A549 (cell line): ENCODE measurements at regions not wholly inside any gene's neighbourhood (a gene's known extent, or its start where the extent isn't known, plus 50 kb on each side); places are given as distances from the start of the nearest gene placed in this dataset.

Experiments used
- ATAC-seq, 2 experiments: fragments of 200-7000 bp in 1 of 2; fragments of >200 bp in 1 of 2; cut with Nextera tagmentation in 1 of 2; cut with Tn5 transposase in 1 of 2; 3 replicates each; pipeline versions ENCODE4 v1.8.0 to v1.9.1; 2018 to 2020; ENCODE audit warnings: mild to moderate bottlenecking in 1 of 2, moderate library complexity in 1 of 2
- CTCF ChIA-PET: fragments of 300-600 bp; sonication (Branson Sonifier 250); formaldehyde crosslinking; extraction: SDS; loops from one replicate; lab custom pipeline; 2021; ENCODE audit warnings: antibody characterized with exemption, inconsistent platforms; lab: Yijun Ruan, JAX
- POLR2A ChIA-PET: fragments of 350-600 bp; formaldehyde crosslinking; extraction: SDS; loops from one replicate; lab custom pipeline; 2021; ENCODE audit warnings: antibody characterized with exemption, inconsistent platforms; lab: Yijun Ruan, JAX
- DNase-seq, 2 experiments: peaks; one replicate each; pipeline versions ENCODE4 v3.0.0 to v3.0.0-alpha.2; 2011 to 2016; ENCODE audit warnings: low read depth in 1 of 2, low spot score in 1 of 2
- FAIRE-seq: peaks from 2 replicates; lab custom pipeline; 2011; peaks lifted over from hg19 to GRCh38; lab: Jason Lieb, UNC
- H3K27ac ChIP-seq, 2 experiments: fragments of >200 bp; sonication (Bioruptor Twin); formaldehyde crosslinking; 3 replicates each; pipeline ENCODE4 v1.5.1; 2016 to 2017
- H3K4me1 ChIP-seq: fragments of >200 bp; sonication (Bioruptor Twin); formaldehyde crosslinking; 3 replicates; pipeline ENCODE4 v1.6.1; 2016
- H3K4me2 ChIP-seq: fragments of >200 bp; sonication (Bioruptor Twin); formaldehyde crosslinking; 3 replicates; pipeline ENCODE4 v1.6.1; 2016
- H3K4me3 ChIP-seq: fragments of >200 bp; sonication (Bioruptor Twin); formaldehyde crosslinking; 3 replicates; pipeline ENCODE4 v1.5.1; 2016
- H3K9me3 ChIP-seq: fragments of >200 bp; sonication (Bioruptor Twin); formaldehyde crosslinking; 3 replicates; pipeline ENCODE4 v1.6.1; 2016
- BHLHE40 ChIP-seq: IDR thresholded peaks from 2 replicates; pipeline ENCODE4 v1.6.1; 2012; ENCODE audit warnings: low read depth, low read length, inconsistent platforms
- CBX8 ChIP-seq: fragments of 200-600 bp; sonication (generic); IDR thresholded peaks from 2 replicates; pipeline ENCODE4 v1.6.1; 2016
- CEBPB ChIP-seq, 2 experiments: fragments of >200 bp in 1 of 2; sonication (Bioruptor Twin) in 1 of 2; formaldehyde crosslinking in 1 of 2; IDR thresholded peaks; 2 replicates each; pipeline ENCODE4 v1.6.1; 2012 to 2016
- EHF ChIP-seq: fragments of 250-450 bp; sonication (Bioruptor Pico); IDR thresholded peaks from 2 replicates; pipeline ENCODE4 v1.5.0; 2020; ENCODE audit warnings: mild to moderate bottlenecking
- EP300 ChIP-seq, 2 experiments: fragments of >200 bp; sonication (Bioruptor Twin); formaldehyde crosslinking; IDR thresholded peaks; 2 replicates in 1 of 2; 3 replicates in 1 of 2; pipeline ENCODE4 v1.6.1; 2016 to 2017
- ESRRA ChIP-seq: fragments of 150-350 bp; IDR thresholded peaks from 2 replicates; pipeline ENCODE4 v1.6.1; 2014; ENCODE audit warnings: mild to moderate bottlenecking, low read length, borderline replicate concordance
- FOSB ChIP-seq: fragments of 250-450 bp; sonication (Bioruptor Pico); IDR thresholded peaks from 2 replicates; pipeline ENCODE4 v1.5.0; 2020; ENCODE audit warnings: mild to moderate bottlenecking, moderate library complexity
- FOSL2 ChIP-seq, 2 experiments: fragments of 450-650 bp in 1 of 2; fragments of >200 bp in 1 of 2; sonication (Bioruptor Twin) in 1 of 2; formaldehyde crosslinking; IDR thresholded peaks; 2 replicates each; pipeline versions ENCODE4 v1.5.0 to v1.6.1; 2016 to 2020; ENCODE audit warnings: mild to moderate bottlenecking in 1 of 2, moderate library complexity in 1 of 2
- FOXS1 ChIP-seq: fragments of 250-450 bp; sonication (Bioruptor Pico); IDR thresholded peaks from 2 replicates; pipeline ENCODE4 v1.5.0; 2020; ENCODE audit warnings: mild to moderate bottlenecking, moderate library complexity
- HDAC2 ChIP-seq: fragments of 200-600 bp; sonication (generic); IDR thresholded peaks from 2 replicates; pipeline ENCODE4 v1.6.1; 2016
- JUNB ChIP-seq: fragments of >200 bp; sonication (Bioruptor Twin); formaldehyde crosslinking; IDR thresholded peaks from 2 replicates; pipeline ENCODE4 v1.6.1; 2016
- NFE2L2 ChIP-seq: fragments of 150-350 bp; conservative IDR thresholded peaks from 2 replicates; pipeline ENCODE4 v1.6.1; 2014; ENCODE audit warnings: low read length
- NPAS2 ChIP-seq: fragments of 250-450 bp; sonication (Bioruptor Pico); IDR thresholded peaks from 2 replicates; pipeline ENCODE4 v1.8.0; 2022; ENCODE audit warnings: mild to moderate bottlenecking, moderate library complexity, borderline replicate concordance
- NR3C1 ChIP-seq: fragments of >200 bp; sonication (Bioruptor Twin); formaldehyde crosslinking; IDR thresholded peaks from 3 replicates; pipeline ENCODE4 v1.6.1; 2017
- PHF8 ChIP-seq: fragments of 200-600 bp; sonication (generic); IDR thresholded peaks from 2 replicates; pipeline ENCODE4 v1.6.1; 2016; ENCODE audit warnings: low read depth, mild to moderate bottlenecking, antibody characterized with exemption, moderate library complexity, borderline replicate concordance
- RAD21 ChIP-seq, 2 experiments: fragments of >200 bp in 1 of 2; sonication (Bioruptor Twin) in 1 of 2; formaldehyde crosslinking in 1 of 2; IDR thresholded peaks in 1 of 2; conservative IDR thresholded peaks in 1 of 2; 2 replicates in 1 of 2; 3 replicates in 1 of 2; pipeline ENCODE4 v1.6.1; 2012 to 2018; ENCODE audit warnings: inconsistent platforms in 1 of 2
- RARB ChIP-seq: fragments of 250-450 bp; sonication (Bioruptor Pico); IDR thresholded peaks from 2 replicates; pipeline ENCODE4 v1.8.0; 2021; ENCODE audit warnings: mild to moderate bottlenecking, moderate library complexity
- RFX5 ChIP-seq: fragments of 450-650 bp; IDR thresholded peaks from 2 replicates; pipeline ENCODE4 v1.7.1; 2014; ENCODE audit warnings: antibody characterized with exemption, mild to moderate bottlenecking, moderate library complexity
- RNF2 ChIP-seq: fragments of 200-600 bp; sonication (generic); IDR thresholded peaks from 2 replicates; pipeline ENCODE4 v1.6.1; 2016; ENCODE audit warnings: low read depth, mild to moderate bottlenecking, antibody characterized with exemption, moderate library complexity, borderline replicate concordance
- SREBF2 ChIP-seq: fragments of 450-650 bp; IDR thresholded peaks from 2 replicates; pipeline ENCODE4 v1.6.1; 2014; ENCODE audit warnings: mild to moderate bottlenecking, moderate library complexity
- TFCP2L1 ChIP-seq: fragments of 250-450 bp; sonication (Bioruptor Pico); IDR thresholded peaks from 2 replicates; pipeline ENCODE4 v1.5.0; 2021; ENCODE audit warnings: mild to moderate bottlenecking
- ZSCAN20 ChIP-seq: fragments of 250-450 bp; sonication (Bioruptor Pico); IDR thresholded peaks from 2 replicates; pipeline ENCODE4 v1.8.0; 2022; ENCODE audit warnings: mild to moderate bottlenecking, moderate library complexity
- WGBS: methylation state at CpG from one replicate; pipeline ENCODE4 v1.1.6; 2017; ENCODE audit errors: missing lambda C conversion rate; 5-methylcytosine and 5-hydroxymethylcytosine counted together
- TF ChIP-seq, protein P1 (sequence below): fragments of >200 bp; sonication (Bioruptor Twin); formaldehyde crosslinking; IDR thresholded peaks from 3 replicates; pipeline ENCODE4 v1.5.1; 2016
- TF ChIP-seq, protein P2 (sequence below): fragments of 450-650 bp; IDR thresholded peaks from 2 replicates; pipeline ENCODE4 v1.6.1; 2014; ENCODE audit warnings: antibody characterized with exemption
- TF ChIP-seq, protein P3 (sequence below): fragments of 200-600 bp; sonication (generic); IDR thresholded peaks from 2 replicates; pipeline ENCODE4 v1.6.1; 2016; ENCODE audit warnings: antibody characterized with exemption, mild to moderate bottlenecking, moderate library complexity
- TF ChIP-seq, protein P4 (sequence below): IDR thresholded peaks from 2 replicates; pipeline ENCODE4 v1.6.1; 2012
- TF ChIP-seq, protein P5 (sequence below): fragments of 150-350 bp; IDR thresholded peaks from 2 replicates; pipeline ENCODE4 v1.6.1; 2014; ENCODE audit warnings: low read depth, mild to moderate bottlenecking, low read length
- TF ChIP-seq, protein P6 (sequence below): fragments of >200 bp; sonication (Bioruptor Twin); formaldehyde crosslinking; IDR thresholded peaks from 3 replicates; pipeline ENCODE4 v1.6.1; 2016

DNA sequence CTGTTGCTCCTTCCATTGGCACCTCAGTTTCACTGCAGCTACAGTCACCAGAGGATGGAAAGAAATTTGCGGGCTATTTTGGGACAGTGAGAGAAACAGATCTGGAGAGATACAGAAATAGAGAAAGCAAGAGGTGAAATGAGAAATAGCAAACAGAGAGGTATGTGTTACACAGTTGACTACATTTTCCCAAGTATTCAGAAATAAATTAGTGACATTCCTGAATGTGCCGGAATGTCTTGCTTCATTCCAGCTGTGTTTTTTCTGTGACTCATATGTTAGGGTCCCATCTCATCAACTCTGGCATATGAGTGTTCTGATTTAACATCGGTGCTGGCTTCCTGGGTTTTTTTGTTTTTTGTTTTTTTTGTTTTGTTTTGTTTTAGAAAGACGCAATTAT lies 63.8 kb upstream of the ZNF462 start:
- ChIA-PET CTCF (interaction anchor here (0.7 kb wide), 1 partner anchor 98 kb away, joined by 3 read pairs; no protein-coding TSS in a partner anchor), POLR2A (no interaction called here)
- Histone ChIP-seq H3K9me3 (peaks cover 9% of the 10 kb centered on the region; the same call in 2 of the 3 replicates), H3K4me2 (0 out of 3 replicates have a peak overlapping the region, but pooled peaks have one; percentile 21), H3K4me1 (peaks cover 10% of the 10 kb centered on the region; the same call in 1 of the 3 replicates), H3K4me3 (no peak overlapping the region), H3K27ac (no peak overlapping the region)
- 30% methylated on average over 4 of the region's 4 CpGs for WGBS
- peak in 1 of 2 experiments; percentile 3 for DNase-seq
- ATAC-seq = no peak
- FAIRE-seq = no peak
- TF ChIP-seq FOSL2 (IDR thresholded peaks at IDR 0.05) (no peak), FOSL2 (CRISPR knock-in tag; IDR thresholded peaks at IDR 0.05) (peak; percentile 55; the same call in 1 of the 2 replicates), ESRRA (no peak), PHF8 (no peak), NFE2L2 (no peak), CEBPB (IDR thresholded peaks at IDR 0.05) (0 out of 4 replicates have a peak, but pooled peaks of 1 of the 2 experiments have one; percentile 26), NPAS2 (no peak), CBX8 (no peak), RNF2 (no peak), FOXS1 (CRISPR knock-in tag) (0 out of 2 replicates have a peak, but pooled peaks have one; percentile 54), FOSB (CRISPR knock-in tag) (no peak)
- TF ChIP-seq, protein P1, sequence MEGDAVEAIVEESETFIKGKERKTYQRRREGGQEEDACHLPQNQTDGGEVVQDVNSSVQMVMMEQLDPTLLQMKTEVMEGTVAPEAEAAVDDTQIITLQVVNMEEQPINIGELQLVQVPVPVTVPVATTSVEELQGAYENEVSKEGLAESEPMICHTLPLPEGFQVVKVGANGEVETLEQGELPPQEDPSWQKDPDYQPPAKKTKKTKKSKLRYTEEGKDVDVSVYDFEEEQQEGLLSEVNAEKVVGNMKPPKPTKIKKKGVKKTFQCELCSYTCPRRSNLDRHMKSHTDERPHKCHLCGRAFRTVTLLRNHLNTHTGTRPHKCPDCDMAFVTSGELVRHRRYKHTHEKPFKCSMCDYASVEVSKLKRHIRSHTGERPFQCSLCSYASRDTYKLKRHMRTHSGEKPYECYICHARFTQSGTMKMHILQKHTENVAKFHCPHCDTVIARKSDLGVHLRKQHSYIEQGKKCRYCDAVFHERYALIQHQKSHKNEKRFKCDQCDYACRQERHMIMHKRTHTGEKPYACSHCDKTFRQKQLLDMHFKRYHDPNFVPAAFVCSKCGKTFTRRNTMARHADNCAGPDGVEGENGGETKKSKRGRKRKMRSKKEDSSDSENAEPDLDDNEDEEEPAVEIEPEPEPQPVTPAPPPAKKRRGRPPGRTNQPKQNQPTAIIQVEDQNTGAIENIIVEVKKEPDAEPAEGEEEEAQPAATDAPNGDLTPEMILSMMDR = no peak

DNA sequence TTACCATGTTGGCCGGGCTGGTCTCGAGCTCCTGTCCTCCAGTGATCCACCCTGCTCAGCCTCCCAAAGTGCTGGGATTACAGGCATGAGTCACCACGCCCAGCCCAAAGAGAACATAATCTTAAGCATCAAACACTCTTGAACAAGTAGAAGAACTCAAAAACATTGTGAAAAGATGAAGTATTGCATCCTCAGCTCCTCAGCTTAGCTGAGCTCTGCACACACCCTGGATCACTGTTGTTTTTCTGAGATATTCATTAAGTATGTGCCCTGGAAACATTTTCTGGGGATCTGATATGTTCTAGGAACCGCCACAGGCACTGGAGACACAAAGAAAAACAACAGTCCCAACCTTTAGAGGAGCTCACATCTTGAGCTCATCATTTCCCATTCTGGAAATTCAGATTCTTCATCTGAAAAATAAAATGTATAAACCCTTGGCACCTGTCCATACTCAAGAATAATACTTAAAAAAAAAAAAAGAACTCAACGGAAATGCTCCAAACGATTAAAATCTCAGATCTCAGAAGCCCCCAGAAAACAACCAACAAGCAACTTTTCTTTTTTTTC lies 62.2 kb upstream of the ZNF462 start:
- H3K27ac ChIP-seq = no peak overlapping the region
- H3K4me2 ChIP-seq = no peak overlapping the region
- no peak for ATAC-seq
- peaks cover 6% of the 10 kb centered on the region; the same call in 2 of the 3 replicates for H3K9me3 ChIP-seq
- H3K4me1 ChIP-seq = peaks cover 6% of the 10 kb centered on the region; the same call in 1 of the 3 replicates
- no peak for TF ChIP-seq EP300 (IDR thresholded peaks at IDR 0.05)
- TF ChIP-seq TFCP2L1 (CRISPR knock-in tag) = no peak
- TF ChIP-seq NR3C1 = no peak
- TF ChIP-seq JUNB = no peak
- TF ChIP-seq FOSB (CRISPR knock-in tag) = no peak
- TF ChIP-seq ZSCAN20 (CRISPR knock-in tag) = no peak
- TF ChIP-seq NFE2L2 = no peak
- TF ChIP-seq, protein P2, sequence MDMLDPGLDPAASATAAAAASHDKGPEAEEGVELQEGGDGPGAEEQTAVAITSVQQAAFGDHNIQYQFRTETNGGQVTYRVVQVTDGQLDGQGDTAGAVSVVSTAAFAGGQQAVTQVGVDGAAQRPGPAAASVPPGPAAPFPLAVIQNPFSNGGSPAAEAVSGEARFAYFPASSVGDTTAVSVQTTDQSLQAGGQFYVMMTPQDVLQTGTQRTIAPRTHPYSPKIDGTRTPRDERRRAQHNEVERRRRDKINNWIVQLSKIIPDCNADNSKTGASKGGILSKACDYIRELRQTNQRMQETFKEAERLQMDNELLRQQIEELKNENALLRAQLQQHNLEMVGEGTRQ = no peak
- TF ChIP-seq HDAC2 = no peak
- TF ChIP-seq EHF (CRISPR knock-in tag) = no peak
- TF ChIP-seq RARB (CRISPR knock-in tag) = no peak
- no peak for TF ChIP-seq RAD21 (conservative IDR thresholded peaks at IDR 0.05 in 1 of 2, IDR thresholded peaks at IDR 0.05 in 1 of 2)
- TF ChIP-seq BHLHE40 = no peak
- TF ChIP-seq SREBF2 = no peak
- no peak for TF ChIP-seq CBX8
- TF ChIP-seq, protein P3, sequence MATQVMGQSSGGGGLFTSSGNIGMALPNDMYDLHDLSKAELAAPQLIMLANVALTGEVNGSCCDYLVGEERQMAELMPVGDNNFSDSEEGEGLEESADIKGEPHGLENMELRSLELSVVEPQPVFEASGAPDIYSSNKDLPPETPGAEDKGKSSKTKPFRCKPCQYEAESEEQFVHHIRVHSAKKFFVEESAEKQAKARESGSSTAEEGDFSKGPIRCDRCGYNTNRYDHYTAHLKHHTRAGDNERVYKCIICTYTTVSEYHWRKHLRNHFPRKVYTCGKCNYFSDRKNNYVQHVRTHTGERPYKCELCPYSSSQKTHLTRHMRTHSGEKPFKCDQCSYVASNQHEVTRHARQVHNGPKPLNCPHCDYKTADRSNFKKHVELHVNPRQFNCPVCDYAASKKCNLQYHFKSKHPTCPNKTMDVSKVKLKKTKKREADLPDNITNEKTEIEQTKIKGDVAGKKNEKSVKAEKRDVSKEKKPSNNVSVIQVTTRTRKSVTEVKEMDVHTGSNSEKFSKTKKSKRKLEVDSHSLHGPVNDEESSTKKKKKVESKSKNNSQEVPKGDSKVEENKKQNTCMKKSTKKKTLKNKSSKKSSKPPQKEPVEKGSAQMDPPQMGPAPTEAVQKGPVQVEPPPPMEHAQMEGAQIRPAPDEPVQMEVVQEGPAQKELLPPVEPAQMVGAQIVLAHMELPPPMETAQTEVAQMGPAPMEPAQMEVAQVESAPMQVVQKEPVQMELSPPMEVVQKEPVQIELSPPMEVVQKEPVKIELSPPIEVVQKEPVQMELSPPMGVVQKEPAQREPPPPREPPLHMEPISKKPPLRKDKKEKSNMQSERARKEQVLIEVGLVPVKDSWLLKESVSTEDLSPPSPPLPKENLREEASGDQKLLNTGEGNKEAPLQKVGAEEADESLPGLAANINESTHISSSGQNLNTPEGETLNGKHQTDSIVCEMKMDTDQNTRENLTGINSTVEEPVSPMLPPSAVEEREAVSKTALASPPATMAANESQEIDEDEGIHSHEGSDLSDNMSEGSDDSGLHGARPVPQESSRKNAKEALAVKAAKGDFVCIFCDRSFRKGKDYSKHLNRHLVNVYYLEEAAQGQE = no peak
- TF ChIP-seq, protein P4, sequence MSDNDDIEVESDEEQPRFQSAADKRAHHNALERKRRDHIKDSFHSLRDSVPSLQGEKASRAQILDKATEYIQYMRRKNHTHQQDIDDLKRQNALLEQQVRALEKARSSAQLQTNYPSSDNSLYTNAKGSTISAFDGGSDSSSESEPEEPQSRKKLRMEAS = no peak
- TF ChIP-seq, protein P5, sequence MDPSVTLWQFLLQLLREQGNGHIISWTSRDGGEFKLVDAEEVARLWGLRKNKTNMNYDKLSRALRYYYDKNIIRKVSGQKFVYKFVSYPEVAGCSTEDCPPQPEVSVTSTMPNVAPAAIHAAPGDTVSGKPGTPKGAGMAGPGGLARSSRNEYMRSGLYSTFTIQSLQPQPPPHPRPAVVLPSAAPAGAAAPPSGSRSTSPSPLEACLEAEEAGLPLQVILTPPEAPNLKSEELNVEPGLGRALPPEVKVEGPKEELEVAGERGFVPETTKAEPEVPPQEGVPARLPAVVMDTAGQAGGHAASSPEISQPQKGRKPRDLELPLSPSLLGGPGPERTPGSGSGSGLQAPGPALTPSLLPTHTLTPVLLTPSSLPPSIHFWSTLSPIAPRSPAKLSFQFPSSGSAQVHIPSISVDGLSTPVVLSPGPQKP = no peak
- TF ChIP-seq, protein P6, sequence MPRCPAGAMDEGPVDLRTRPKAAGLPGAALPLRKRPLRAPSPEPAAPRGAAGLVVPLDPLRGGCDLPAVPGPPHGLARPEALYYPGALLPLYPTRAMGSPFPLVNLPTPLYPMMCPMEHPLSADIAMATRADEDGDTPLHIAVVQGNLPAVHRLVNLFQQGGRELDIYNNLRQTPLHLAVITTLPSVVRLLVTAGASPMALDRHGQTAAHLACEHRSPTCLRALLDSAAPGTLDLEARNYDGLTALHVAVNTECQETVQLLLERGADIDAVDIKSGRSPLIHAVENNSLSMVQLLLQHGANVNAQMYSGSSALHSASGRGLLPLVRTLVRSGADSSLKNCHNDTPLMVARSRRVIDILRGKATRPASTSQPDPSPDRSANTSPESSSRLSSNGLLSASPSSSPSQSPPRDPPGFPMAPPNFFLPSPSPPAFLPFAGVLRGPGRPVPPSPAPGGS = no peak
- no peak for TF ChIP-seq RFX5
- 31% methylated on average over 6 of the region's 6 CpGs for WGBS
- CTCF ChIA-PET = interaction anchor here (0.7 kb wide), 1 partner anchor 883 kb away, joined by 3 read pairs; no protein-coding TSS in a partner anchor
- POLR2A ChIA-PET = no interaction called here
- no peak for DNase-seq
- no peak overlapping the region for H3K4me3 ChIP-seq
- FAIRE-seq = no peak
